ENCODE measurements at regions not wholly inside any gene's neighbourhood (a gene's known extent, or its start where the extent isn't known, plus 50 kb on each side); places are given as distances from the start of the nearest gene placed in this dataset.

DNA sequence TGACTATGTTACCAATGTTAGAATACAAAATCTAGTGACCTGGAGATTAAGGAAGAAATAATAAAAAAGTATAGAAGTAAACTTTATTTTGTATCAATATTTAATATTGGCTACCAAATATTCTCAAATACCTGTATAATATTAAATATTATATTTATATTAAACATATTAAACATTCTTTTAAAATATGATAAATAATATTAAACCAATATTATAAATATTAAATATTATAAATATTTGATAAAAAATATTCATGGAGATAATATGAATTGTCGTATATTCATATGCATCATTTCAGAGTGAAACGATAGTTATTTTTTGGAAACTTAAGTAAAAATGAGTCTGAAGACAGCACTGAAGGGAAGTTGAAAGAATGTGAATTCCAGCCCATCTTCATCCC is 571.2 kb upstream of the KLF12 start:
- TF ChIP-seq, protein P1, sequence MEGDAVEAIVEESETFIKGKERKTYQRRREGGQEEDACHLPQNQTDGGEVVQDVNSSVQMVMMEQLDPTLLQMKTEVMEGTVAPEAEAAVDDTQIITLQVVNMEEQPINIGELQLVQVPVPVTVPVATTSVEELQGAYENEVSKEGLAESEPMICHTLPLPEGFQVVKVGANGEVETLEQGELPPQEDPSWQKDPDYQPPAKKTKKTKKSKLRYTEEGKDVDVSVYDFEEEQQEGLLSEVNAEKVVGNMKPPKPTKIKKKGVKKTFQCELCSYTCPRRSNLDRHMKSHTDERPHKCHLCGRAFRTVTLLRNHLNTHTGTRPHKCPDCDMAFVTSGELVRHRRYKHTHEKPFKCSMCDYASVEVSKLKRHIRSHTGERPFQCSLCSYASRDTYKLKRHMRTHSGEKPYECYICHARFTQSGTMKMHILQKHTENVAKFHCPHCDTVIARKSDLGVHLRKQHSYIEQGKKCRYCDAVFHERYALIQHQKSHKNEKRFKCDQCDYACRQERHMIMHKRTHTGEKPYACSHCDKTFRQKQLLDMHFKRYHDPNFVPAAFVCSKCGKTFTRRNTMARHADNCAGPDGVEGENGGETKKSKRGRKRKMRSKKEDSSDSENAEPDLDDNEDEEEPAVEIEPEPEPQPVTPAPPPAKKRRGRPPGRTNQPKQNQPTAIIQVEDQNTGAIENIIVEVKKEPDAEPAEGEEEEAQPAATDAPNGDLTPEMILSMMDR (IDR thresholded peaks at IDR 0.05; ENCODE audit: insufficient read depth, low read length, poor library complexity, severe bottlenecking): no peak
- TF ChIP-seq EZH2phosphoT487 (conservative IDR thresholded peaks at IDR 0.05; ENCODE audit: low read length): no peak

Measured in SU-DHL-6 (cell line).